A673 (cell line): ENCODE measurements at regions not wholly inside any gene's neighbourhood (a gene's known extent, or its start where the extent isn't known, plus 50 kb on each side); places are given as distances from the start of the nearest gene placed in this dataset.

Experiments
- EZH2 ChIP-seq: fragments of 200-600 bp; sonication (generic); IDR thresholded peaks from 2 replicates; pipeline ENCODE4 v1.6.1; 2017; ENCODE audit warnings: borderline replicate concordance, low read depth, mild to moderate bottlenecking, mixed read lengths, antibody characterized with exemption, low read length; ENCODE audit not compliant: poor library complexity, severe bottlenecking
- TF ChIP-seq, protein P1 (sequence below): fragments of 300-800, 200-600 bp; sonication (generic); conservative IDR thresholded peaks from 2 replicates; pipeline ENCODE4 v1.5.1; 2017; ENCODE audit warnings: low read depth, mild to moderate bottlenecking, antibody characterized with exemption, low read length, moderate library complexity, mixed read lengths

DNA sequence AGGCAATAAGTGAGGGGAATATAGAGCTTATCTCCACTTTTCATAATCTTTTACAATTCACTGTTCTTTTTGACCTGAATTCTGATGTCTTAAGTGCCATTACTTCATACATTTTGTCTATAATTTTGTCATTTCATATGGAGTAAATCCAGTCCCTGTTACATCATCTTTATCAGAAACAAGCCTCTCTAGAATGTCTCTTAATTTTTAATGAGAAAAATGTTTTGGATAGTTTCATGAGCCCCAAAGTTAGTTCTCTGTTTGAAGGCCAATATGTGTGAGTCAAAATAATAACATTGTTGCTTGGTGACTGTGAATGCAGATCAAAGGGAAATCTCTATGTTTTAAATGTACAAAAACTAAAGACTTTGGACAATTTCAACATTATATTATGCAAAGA, 329.6 kb upstream of the ARRDC3 start:
- TF ChIP-seq EZH2: no peak
- TF ChIP-seq, protein P1, sequence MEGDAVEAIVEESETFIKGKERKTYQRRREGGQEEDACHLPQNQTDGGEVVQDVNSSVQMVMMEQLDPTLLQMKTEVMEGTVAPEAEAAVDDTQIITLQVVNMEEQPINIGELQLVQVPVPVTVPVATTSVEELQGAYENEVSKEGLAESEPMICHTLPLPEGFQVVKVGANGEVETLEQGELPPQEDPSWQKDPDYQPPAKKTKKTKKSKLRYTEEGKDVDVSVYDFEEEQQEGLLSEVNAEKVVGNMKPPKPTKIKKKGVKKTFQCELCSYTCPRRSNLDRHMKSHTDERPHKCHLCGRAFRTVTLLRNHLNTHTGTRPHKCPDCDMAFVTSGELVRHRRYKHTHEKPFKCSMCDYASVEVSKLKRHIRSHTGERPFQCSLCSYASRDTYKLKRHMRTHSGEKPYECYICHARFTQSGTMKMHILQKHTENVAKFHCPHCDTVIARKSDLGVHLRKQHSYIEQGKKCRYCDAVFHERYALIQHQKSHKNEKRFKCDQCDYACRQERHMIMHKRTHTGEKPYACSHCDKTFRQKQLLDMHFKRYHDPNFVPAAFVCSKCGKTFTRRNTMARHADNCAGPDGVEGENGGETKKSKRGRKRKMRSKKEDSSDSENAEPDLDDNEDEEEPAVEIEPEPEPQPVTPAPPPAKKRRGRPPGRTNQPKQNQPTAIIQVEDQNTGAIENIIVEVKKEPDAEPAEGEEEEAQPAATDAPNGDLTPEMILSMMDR: no peak
